Glomerular endothelial cell (primary cell): ENCODE measurements at regions not wholly inside any gene's neighbourhood (a gene's known extent, or its start where the extent isn't known, plus 50 kb on each side); places are given as distances from the start of the nearest gene placed in this dataset.

Experiments
- DNase-seq: peaks from one replicate; pipeline ENCODE4 v3.0.0-alpha.2; 2011; ENCODE audit warnings: low read depth, low spot score; ENCODE audit errors: extremely low read depth

- no peak for DNase-seq
Measured at GRCh38 chr2:120893811-120894584, 158.3 kb downstream of the GLI2 start.

DNA sequence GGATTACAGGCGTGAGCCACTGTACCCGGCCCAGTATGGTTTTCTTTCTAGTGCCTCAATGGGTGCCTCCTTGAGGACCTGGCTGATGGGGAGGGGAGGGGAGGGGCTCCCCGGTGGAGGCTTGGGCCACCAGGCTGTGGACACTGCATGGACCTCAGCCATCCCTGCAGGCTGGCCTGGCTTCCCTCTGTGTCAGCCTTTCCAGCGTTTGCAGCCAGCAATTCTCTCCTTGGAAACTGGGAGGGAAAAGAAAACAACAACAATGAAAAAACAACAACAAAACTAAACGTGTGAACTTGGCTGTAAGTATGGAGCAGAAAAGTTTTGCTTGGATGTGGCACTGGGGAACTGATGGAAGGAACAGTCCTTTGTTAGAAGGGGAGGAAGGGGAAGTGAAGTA is 159.3 kb downstream of the GLI2 start:
- DNase-seq = no peak

DNA sequence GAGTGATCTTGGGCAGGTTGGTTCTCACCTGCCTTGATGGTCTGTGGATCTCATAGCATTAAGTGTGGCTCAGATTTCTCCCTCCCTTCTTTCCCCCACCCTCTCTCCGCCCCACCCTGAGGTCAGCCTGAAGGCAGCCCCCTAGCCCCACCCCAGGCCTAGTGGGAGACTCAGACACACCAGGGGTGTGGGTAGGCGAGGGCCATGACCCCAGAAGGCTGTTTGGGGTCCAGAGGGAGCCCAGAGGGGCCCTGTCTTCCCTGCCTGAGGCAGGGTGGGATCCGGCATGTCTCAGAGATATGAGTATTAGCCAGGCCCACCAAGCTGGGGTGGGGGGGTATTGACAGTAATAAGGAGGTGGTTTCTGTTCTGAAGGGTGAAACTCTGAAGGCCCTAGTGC is 160.5 kb downstream of the GLI2 start:
- DNase-seq = no peak

GRCh38 chr2:120896901-120897300 is 161.2 kb downstream of the GLI2 start:
- no peak for DNase-seq

- no peak for DNase-seq
Measured at GRCh38 chr2:120897399-120897798, 161.7 kb downstream of the GLI2 start.

DNA sequence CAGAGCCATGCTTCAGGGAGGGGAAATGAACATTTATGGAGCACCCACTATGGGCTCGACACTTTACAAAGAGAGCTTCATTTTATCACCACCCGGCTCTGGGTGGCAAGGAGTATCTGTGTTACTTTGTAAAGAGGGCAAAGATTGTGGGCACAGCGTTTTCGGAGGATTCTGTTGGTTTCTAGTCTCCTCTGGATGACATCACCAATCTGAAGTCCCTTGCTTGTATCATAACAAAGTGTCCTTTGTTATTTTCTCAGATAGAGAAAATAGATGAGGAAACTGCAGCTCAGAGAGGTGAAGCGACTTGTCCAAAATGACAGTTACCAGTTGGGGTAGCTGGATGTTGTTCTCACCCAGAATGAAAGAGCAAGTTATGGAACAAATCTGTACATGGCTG is 162.8 kb downstream of the GLI2 start:
- no peak for DNase-seq

DNA sequence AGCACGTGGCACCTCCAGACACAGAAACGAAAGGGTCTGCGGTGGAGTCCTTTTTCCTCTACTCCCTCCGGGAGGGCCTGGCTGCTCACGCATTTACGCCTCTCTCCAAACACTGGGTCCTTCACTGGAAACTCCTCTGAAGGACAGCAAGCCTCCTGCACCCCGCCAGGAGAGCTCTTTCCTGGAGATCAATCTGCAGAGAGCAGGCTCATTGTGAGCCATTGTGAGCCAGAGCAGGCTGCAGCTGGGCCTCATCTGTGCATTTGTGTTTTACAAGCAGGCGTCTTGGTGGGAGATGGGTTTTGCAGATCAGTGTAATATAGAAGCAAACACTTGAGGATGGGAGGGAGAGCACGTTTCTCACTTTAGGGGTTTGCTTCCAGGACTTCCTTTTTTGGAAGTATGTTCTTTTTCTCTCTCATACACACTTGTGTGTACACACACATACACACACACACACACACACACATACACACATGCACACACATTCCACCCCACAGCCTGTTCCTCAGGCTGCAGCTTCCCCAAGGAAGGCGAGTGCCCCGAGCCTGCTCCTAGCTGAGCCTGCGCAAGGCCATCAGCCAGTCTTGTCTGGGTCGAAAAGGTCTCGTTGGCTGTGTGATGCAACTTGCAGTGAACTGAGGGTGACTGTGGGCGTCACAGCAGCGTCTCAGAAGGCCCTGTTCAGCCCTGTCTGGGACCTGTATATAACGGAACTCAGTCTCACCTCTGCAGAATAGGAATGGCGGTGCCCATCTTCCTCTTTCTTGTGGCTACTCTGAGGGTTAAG is 163.5 kb downstream of the GLI2 start:
- DNase-seq = no peak

DNA sequence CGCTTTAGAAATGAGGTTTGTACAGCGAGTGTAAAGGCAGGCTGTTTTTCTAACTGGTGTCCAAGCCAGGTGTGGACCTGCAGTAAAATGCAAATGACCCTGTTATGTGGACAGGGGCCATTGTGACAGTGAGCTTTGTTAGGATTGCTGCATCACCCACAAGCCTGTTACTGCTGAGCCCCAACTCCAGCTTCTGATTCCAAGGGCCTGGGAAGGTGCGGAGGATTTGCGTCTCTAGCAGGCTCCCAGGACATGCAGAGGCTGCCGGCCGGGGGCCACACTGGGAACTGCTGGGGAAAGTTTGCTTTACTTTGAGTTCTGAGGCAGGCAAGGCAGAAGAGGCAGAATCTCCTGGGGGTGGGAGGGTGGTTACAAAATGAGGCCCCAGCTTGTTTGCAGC is 164.1 kb downstream of the GLI2 start:
- no peak for DNase-seq

- DNase-seq = no peak
Measured at GRCh38 chr2:120901201-120901600, 165.5 kb downstream of the GLI2 start.

- DNase-seq = no peak
Measured at GRCh38 chr2:120902592-120902991, 166.9 kb downstream of the GLI2 start.

GRCh38 chr2:120904379-120904778 is 168.7 kb downstream of the GLI2 start:
- DNase-seq = no peak

- DNase-seq = no peak
Measured at GRCh38 chr2:120904830-120905234, 169.2 kb downstream of the GLI2 start.

GRCh38 chr2:120905298-120905697 is 169.6 kb downstream of the GLI2 start:
- no peak for DNase-seq

DNA sequence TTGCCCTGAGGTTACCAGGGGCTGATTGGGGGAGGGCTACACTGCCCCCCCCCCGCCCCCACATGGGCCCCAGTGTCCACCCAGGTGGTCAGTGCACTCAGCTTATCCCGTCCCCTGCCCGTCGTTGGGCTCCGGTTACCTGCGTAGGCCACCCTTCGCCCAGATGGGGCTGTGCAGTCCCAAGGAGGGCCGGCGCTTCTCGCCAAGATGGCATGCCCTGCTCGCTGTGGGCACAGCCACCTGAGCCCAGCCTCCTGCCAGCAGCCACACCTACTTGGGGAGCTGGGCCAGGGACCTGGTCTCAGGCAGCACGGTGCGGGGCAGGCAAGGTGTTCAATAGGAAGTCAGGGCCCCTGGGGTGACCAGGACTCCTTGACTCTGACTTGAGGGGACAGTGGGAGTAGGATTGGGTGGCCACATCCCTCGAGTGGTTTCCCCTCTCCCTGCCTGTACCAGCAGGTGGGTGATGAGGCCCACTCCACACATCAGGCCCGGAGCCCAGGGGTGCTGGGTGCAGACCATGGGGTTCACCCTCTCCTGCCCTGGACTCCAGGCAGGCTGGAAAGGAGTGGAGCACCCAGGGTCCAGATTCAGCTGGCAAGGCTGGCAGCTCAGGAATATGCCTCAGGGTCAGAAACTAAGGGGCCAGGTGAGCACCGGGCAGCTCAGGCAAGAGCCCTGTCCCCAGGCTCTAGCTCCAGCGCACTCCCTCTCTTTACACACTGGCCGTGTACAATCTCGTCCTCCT is 170.3 kb downstream of the GLI2 start:
- DNase-seq = no peak

DNA sequence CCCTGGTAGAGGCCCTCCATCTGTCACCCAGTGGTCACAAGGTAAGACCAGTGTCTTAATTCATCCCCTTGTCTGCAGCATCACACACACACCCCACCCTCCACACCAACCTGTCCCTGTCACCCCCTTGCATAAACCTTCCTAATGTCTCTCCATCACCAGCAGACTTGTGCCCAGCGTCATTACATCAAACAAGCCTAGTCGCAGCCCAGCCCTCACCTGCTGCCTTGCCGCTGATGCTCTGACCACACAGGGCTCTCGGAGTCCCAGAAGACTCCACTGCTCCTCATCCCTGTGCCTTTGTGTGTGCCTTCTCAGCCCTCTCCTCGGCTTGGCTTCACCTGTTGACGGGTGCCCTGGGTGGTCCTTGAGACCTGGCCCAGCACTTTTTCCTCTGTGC is 171.2 kb downstream of the GLI2 start:
- no peak for DNase-seq

- no peak for DNase-seq
Measured at GRCh38 chr2:120907822-120908221, 172.2 kb downstream of the GLI2 start.

DNA sequence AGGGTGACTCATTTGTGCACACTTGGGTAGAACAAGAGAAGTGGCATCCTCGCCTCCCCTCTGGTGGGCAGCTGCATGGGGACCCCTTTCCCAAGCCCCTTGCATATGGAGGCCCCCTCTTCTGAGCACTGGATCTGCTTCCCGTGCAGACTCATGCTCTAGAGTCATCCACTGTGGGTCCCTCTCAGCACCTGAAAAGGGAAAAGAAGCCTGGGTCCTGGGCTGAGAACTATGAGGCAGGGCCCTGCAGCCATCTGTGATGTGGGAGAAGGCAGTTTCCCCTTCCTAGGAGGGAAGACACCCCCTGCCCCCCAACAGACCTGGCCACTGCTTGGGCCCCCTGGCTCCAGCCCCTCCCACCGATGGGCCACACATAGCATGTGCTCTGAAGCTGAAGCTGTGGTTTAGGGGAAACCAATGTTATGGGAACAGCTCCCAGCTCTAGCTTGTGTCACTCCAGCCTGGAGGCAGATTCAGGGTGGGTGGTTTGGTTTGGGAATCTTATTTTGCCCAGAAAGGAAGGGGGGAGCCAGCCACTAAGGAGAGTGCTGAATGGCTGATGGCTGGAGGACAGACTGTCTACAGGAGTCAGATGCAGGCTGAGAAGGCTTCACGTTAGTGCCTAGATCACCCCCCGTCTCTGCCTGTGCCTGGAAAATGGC is 172.8 kb downstream of the GLI2 start:
- no peak for DNase-seq

GRCh38 chr2:120909102-120909501 is 173.4 kb downstream of the GLI2 start:
- no peak for DNase-seq

- DNase-seq = no peak
Measured at GRCh38 chr2:120910164-120910563, 174.5 kb downstream of the GLI2 start.

DNA sequence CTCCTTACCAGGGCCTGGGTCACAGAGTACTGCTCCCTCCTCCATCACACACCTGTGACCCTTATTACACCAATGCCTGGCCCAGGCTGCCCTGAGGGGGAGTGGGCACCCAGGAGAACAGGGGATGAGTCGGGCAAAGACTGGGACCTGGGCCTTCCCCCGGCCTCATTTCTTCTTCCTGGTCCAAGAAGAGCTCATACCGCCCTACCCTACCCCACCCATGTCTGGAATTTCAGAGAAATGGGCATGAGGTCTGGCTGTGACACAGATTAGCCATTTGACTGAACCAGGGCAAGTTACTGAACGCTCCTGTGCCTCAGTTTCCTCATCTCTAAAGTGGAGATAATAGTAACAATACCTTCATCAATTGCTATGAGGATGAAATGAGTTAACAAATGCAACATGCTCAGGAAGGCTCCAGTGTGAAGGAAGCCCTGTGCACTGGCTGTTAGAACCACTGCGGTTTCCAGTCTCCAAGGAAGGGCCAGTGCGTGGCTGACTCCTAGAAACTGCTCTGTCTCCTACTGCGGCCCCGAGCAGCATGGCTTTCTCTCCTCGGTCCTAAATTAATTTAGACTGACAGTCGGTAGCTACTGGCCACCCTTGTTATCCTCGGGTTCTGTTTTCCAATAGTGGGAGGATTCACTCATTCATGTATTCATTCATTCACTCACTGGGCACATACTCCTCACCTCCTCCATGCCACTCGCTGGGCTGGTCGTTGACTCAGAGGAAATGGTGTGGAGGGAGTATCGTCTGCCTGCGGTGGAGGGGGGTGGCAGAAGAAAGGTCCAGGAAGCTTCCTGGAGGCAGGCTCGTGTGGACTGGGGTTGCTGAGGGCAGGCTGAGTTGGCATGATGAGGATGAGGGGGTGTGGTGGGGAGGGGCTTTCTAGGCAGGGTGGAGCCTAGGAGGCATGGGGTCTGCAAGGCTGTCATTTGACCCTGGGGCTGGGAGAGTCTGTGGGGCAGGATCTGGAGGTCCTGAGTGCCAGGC is 175.6 kb downstream of the GLI2 start:
- no peak for DNase-seq
